ENCODE measurements at regions not wholly inside any gene's neighbourhood (a gene's known extent, or its start where the extent isn't known, plus 50 kb on each side); places are given as distances from the start of the nearest gene placed in this dataset.

DNA sequence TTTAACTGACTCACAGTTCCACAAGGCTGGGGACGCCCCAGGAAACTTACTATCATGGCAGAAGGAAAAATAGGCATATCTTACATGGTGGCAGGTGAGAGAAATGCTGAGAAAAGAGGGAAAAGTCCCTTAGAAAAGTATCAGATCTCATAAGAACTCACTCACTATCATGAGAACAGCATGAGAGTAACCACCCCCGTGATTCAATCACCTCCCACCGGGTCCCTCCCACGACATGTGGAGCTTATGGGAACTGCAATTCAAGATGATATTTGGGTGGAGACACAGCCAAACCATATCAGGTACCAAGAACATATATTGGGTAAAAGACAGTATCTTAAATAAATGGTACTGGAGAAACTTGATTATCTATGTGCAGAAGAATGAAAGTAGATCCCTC lies 100.3 kb upstream of the FAR2 start:
- ATAC-seq: no peak
- Histone ChIP-seq H3K36me3 (replicated peaks in 1 of 2; ENCODE audit: insufficient read depth in 1 of 2, low read depth in 2 of 2) (no peaks in the 10 kb centered on the region), H3K4me1 (no peaks in the 10 kb centered on the region), H3K4me3 (no peak overlapping the region), H3K9me3 (no peaks in the 10 kb centered on the region), H3K27ac (no peak overlapping the region), H3K27me3 (no peaks in the 10 kb centered on the region)
- TF ChIP-seq, protein P1, sequence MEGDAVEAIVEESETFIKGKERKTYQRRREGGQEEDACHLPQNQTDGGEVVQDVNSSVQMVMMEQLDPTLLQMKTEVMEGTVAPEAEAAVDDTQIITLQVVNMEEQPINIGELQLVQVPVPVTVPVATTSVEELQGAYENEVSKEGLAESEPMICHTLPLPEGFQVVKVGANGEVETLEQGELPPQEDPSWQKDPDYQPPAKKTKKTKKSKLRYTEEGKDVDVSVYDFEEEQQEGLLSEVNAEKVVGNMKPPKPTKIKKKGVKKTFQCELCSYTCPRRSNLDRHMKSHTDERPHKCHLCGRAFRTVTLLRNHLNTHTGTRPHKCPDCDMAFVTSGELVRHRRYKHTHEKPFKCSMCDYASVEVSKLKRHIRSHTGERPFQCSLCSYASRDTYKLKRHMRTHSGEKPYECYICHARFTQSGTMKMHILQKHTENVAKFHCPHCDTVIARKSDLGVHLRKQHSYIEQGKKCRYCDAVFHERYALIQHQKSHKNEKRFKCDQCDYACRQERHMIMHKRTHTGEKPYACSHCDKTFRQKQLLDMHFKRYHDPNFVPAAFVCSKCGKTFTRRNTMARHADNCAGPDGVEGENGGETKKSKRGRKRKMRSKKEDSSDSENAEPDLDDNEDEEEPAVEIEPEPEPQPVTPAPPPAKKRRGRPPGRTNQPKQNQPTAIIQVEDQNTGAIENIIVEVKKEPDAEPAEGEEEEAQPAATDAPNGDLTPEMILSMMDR (IDR thresholded peaks at IDR 0.05): no peak
- no peak for TF ChIP-seq POLR2A (IDR thresholded peaks at IDR 0.05)
- intact Hi-C loops (cut with DNase I): no loop called here
- DNase-seq: no peak
- WGBS, 2 donors: 44 to 50% methylated on average over 4 of the region's 4 CpGs

DNA sequence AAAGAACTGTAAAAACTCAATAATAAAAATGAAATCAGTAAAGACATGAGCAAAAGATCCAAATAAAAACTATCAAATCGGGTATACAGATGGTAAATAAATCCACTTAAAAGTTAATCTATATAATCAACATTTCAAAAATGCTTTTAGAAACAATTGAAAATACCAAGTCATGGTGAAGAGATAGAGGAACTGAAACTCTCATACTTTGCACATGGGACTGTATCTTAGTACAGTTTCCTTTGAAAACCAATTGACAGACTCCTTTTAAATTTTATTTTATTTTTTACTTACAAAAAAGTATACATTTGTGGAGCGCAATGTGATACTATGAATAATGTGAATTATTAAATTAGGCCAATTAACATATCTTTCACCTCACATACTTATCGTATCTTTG lies 98.6 kb upstream of the FAR2 start:
- no peaks in the 10 kb centered on the region for H3K4me1 ChIP-seq
- H3K27ac ChIP-seq: no peak overlapping the region
- DNase-seq (no peak), ATAC-seq (no peak)
- H3K27me3 ChIP-seq: no peaks in the 10 kb centered on the region
- intact Hi-C loops (cut with DNase I): no loop called here
- no peaks in the 10 kb centered on the region for H3K36me3 ChIP-seq (replicated peaks in 1 of 2; ENCODE audit: insufficient read depth in 1 of 2, low read depth in 2 of 2)
- TF ChIP-seq POLR2A (IDR thresholded peaks at IDR 0.05): no peak
- TF ChIP-seq, protein P1 (IDR thresholded peaks at IDR 0.05): no peak
- no peaks in the 10 kb centered on the region for H3K9me3 ChIP-seq
- WGBS, 2 donors: 11 to 68% methylated on average over 3 of the region's 3 CpGs
- H3K4me3 ChIP-seq: no peak overlapping the region

DNA sequence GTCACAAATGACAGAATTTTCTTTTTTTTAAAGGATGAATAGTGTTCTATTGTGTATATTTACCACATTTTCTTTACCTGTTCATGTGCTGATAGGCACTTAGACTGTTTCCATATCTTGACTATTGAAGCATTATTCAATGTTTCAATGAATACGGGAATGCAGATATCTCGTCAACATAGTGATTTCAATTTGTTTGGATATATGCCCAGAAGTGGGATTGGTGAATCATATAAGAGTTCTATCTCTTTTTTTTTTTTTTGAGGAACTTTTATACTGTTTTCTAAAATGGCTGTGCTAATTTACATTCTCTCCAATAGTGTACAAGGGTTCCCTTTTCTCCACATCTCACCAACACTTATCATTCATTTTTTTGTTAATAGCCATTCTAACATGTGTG lies 97.9 kb upstream of the FAR2 start:
- Histone ChIP-seq H3K27ac (no peak overlapping the region), H3K36me3 (replicated peaks in 1 of 2; ENCODE audit: insufficient read depth in 1 of 2, low read depth in 2 of 2) (no peaks in the 10 kb centered on the region), H3K27me3 (no peaks in the 10 kb centered on the region), H3K9me3 (no peaks in the 10 kb centered on the region), H3K4me1 (no peaks in the 10 kb centered on the region), H3K4me3 (no peak overlapping the region)
- no peak for TF ChIP-seq POLR2A (IDR thresholded peaks at IDR 0.05)
- TF ChIP-seq, protein P1 (IDR thresholded peaks at IDR 0.05): no peak
- 60 to 65% methylated on average over 2 of the region's 2 CpGs for WGBS, 2 donors
- intact Hi-C loops (cut with DNase I): no loop called here
- ATAC-seq (no peak), DNase-seq (no peak)

DNA sequence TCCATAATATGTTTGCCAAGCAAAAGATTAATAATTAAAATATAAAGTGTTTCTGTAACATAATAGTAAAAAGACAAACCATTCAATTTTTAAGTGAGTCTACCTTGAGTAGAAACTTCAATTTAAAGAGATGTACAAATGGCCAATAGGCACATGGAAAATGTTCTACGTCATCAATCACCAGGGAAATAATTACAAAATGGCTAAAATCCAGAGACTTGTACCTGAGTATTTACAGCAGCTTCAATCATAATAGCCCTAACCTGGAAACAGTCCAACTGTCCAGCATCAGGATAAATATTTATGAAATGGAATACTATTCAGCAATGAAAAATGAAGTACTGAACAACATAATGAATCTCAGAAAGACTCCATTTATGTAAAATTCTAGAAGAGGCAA lies 95.5 kb upstream of the FAR2 start:
- Histone ChIP-seq H3K27ac (no peak overlapping the region), H3K4me3 (no peak overlapping the region), H3K36me3 (replicated peaks in 1 of 2; ENCODE audit: insufficient read depth in 1 of 2, low read depth in 2 of 2) (no peaks in the 10 kb centered on the region), H3K27me3 (no peaks in the 10 kb centered on the region), H3K4me1 (no peaks in the 10 kb centered on the region), H3K9me3 (no peaks in the 10 kb centered on the region)
- no peak for TF ChIP-seq POLR2A (IDR thresholded peaks at IDR 0.05)
- TF ChIP-seq, protein P1 (IDR thresholded peaks at IDR 0.05): no peak
- DNase-seq: no peak
- intact Hi-C loops (cut with DNase I): no loop called here
- ATAC-seq: no peak
- WGBS, 2 donors: 81 to 100% methylated on average over 1 of the region's 1 CpG

DNA sequence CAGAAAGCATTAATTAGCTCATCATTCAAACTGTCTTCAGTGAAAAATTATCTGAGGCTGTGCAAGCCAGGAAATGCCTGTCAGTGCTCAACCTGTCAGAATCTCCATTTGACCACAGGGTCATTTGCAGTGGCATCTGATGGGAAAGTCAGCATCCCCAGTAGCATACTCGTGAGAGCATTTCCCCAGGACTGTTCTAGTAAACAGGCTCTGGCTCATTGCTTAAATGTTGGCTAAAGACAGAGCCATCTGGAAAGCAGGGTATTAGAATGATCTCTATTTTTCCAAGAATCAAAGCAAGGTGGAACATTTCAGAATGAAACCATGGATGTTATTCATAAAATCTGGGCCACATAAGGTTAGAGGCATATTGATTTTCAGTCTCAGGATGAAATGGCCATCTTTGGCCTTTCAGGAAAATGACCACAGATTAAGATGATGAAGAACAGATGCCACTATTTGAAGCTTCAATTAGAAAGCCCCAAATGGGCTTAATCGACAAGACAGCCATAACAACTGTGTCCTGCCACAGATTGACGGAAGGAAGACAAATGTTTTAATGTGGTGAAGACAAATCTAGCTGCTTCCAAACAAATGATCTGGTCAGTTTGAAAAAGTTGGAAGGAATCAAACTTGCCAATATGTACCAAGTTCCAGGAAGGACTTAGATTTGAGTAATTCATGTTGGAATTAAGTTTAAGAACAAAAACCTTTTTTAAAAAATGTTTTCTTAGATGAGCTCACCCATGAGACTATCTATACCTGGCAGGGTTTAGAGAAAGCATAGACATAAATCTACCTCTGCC lies 94.0 kb upstream of the FAR2 start:
- Histone ChIP-seq H3K4me1 (no peaks in the 10 kb centered on the region), H3K27me3 (no peaks in the 10 kb centered on the region), H3K36me3 (replicated peaks in 1 of 2; ENCODE audit: insufficient read depth in 1 of 2, low read depth in 2 of 2) (no peaks in the 10 kb centered on the region), H3K9me3 (no peaks in the 10 kb centered on the region), H3K4me3 (no peak overlapping the region), H3K27ac (no peak overlapping the region)
- DNase-seq (no peak), ATAC-seq (no peak)
- TF ChIP-seq, protein P1 (IDR thresholded peaks at IDR 0.05): no peak
- TF ChIP-seq POLR2A (IDR thresholded peaks at IDR 0.05): no peak
- 56% methylated on average over 3 of the region's 3 CpGs for WGBS, 2 donors
- intact Hi-C loops (cut with DNase I): no loop called here
